Panc1 (cell line): ENCODE measurements at regions not wholly inside any gene's neighbourhood (a gene's known extent, or its start where the extent isn't known, plus 50 kb on each side); places are given as distances from the start of the nearest gene placed in this dataset.

Experiments
- ATAC-seq: fragments of 200-7000 bp; cut with Tn5 transposase; 2 replicates; pipeline ENCODE4 v1.9.1; 2020; ENCODE audit warnings: mild to moderate bottlenecking, moderate library complexity
- BruUV-seq: library from RNA; stranded (reverse); fragments of 400-500 nt; replicated peaks from 2 replicates; lab custom pipeline; 2021; lab: Mats Ljungman, UMichigan
- CTCF ChIA-PET: fragments of 300-600 bp; sonication (Branson Sonifier 250); formaldehyde crosslinking; loops from one replicate; lab custom pipeline; 2022; ENCODE audit warnings: antibody characterized with exemption; lab: Charles Lee
- POLR2A ChIA-PET: fragments of 300-600 bp; sonication (Branson Sonifier 250); formaldehyde crosslinking; loops from one replicate; lab custom pipeline; 2022; ENCODE audit warnings: antibody characterized with exemption; lab: Charles Lee
- DNase-seq: peaks from one replicate; pipeline ENCODE4 v3.0.0-alpha.2; 2010; ENCODE audit warnings: low read depth, low spot score
- H3K27ac ChIP-seq: 2 replicates; pipeline ENCODE4 v1.5.1; 2011; ENCODE audit warnings: mild to moderate bottlenecking, low read length, inconsistent platforms
- H3K27me3 ChIP-seq: fragments of 200-500 bp; sonication (Bioruptor generic); 2 replicates; pipeline ENCODE4 v1.6.0; 2014; ENCODE audit warnings: low read length, inconsistent platforms; ENCODE audit not compliant: control insufficient read depth, insufficient read depth
- H3K36me3 ChIP-seq: fragments of 200-500 bp; sonication (Bioruptor generic); 2 replicates; pipeline ENCODE4 v1.5.1; 2014; ENCODE audit warnings: inconsistent platforms, mild to moderate bottlenecking, low read length, moderate library complexity; ENCODE audit not compliant: control insufficient read depth, insufficient read depth
- H3K4me1 ChIP-seq: 2 replicates; pipeline ENCODE4 v1.5.1; 2011; ENCODE audit warnings: inconsistent platforms, mild to moderate bottlenecking, low read length, moderate library complexity; ENCODE audit not compliant: control insufficient read depth, insufficient read depth
- H3K4me3 ChIP-seq, 2 experiments: 2 replicates each; pipeline ENCODE4 v1.5.1; 2011 to 2012; ENCODE audit warnings: low read depth in 2 of 2, low read length in 2 of 2, mild to moderate bottlenecking in 2 of 2, inconsistent platforms in 1 of 2, moderate library complexity in 1 of 2
- H3K9me3 ChIP-seq: fragments of 200-500 bp; sonication (Bioruptor generic); 2 replicates; pipeline ENCODE4 v1.5.1; 2014; ENCODE audit warnings: low read depth, mild to moderate bottlenecking, inconsistent platforms, low read length, moderate library complexity; ENCODE audit not compliant: control insufficient read depth, insufficient read depth
- CTCF ChIP-seq: fragments of 450-650 bp; IDR thresholded peaks from 2 replicates; pipeline ENCODE4 v1.5.1; 2017; ENCODE audit warnings: mild to moderate bottlenecking
- POLR2AphosphoS5 ChIP-seq: IDR thresholded peaks from 2 replicates; pipeline ENCODE4 v1.6.1; 2012; ENCODE audit warnings: mild to moderate bottlenecking, low read depth, low read length, moderate library complexity
- REST ChIP-seq, 2 experiments: IDR thresholded peaks; 2 replicates each; pipeline ENCODE4 v1.6.1; 2011 to 2012; ENCODE audit warnings: low read depth in 2 of 2, control low read depth in 1 of 2, low read length in 1 of 2, mild to moderate bottlenecking in 1 of 2, moderate library complexity in 1 of 2; ENCODE audit not compliant: insufficient read depth in 1 of 2
- SIN3A ChIP-seq: IDR thresholded peaks from 2 replicates; pipeline ENCODE4 v1.6.1; 2012; ENCODE audit warnings: low read depth, mild to moderate bottlenecking, low read length, moderate library complexity, borderline replicate concordance; ENCODE audit not compliant: insufficient read depth
- TCF7L2 ChIP-seq: IDR thresholded peaks from 2 replicates; pipeline ENCODE4 v1.6.1; 2011; ENCODE audit warnings: mild to moderate bottlenecking, low read depth, low read length, inconsistent platforms
- in situ Hi-C: cut with HindIII; loops from 2 replicates; pipeline ENCODE4 v1.10.0; 2016; ENCODE audit warnings: low sequenced_read_pairs, low pct_unique_long_range_greater_than_20kb
- intact Hi-C: fragments of 100-400 bp; cut with micrococcal nuclease; formaldehyde crosslinking; loops from one replicate; pipeline ENCODE4 v1.10.0; 2022; ENCODE audit not compliant: unreplicated experiment

- ATAC-seq = no peak
- POLR2A ChIA-PET = no interaction called here
These were observed 1366.2 kb upstream of the PCDH20 start for GRCh38 chr13:62781866-62782265.

GRCh38 chr13:62779161-62779560, 1363.5 kb upstream of the PCDH20 start:
- TF ChIP-seq REST (IDR thresholded peaks at IDR 0.05; ENCODE audit: insufficient read depth in 1 of 2, low read depth in 2 of 2, low read length in 1 of 2) (no peak), CTCF (no peak), SIN3A (no peak), POLR2AphosphoS5 (no peak), TCF7L2 (no peak)
- no peak overlapping the region for H3K27ac ChIP-seq
- H3K4me1 ChIP-seq = no peaks in the 10 kb centered on the region
- no peaks in the 10 kb centered on the region for H3K36me3 ChIP-seq
- POLR2A ChIA-PET = no interaction called here
- H3K27me3 ChIP-seq = no peaks in the 10 kb centered on the region
- ATAC-seq (no peak), DNase-seq (no peak)
- in situ Hi-C loops (no loop called here), intact Hi-C loops (no loop called here)
- no peak overlapping the region for H3K4me3 ChIP-seq
- BruUV-seq = no TSS peak
- H3K9me3 ChIP-seq = no peaks in the 10 kb centered on the region
- CTCF ChIA-PET = no interaction called here

More at GRCh38 chr13:62781866-62782265, 1366.2 kb upstream of the PCDH20 start:
- intact Hi-C loops (no loop called here), in situ Hi-C loops (no loop called here)
- Histone ChIP-seq H3K27me3 (no peaks in the 10 kb centered on the region), H3K36me3 (no peaks in the 10 kb centered on the region), H3K4me1 (no peaks in the 10 kb centered on the region), H3K4me3 (no peak overlapping the region), H3K9me3 (no peaks in the 10 kb centered on the region), H3K27ac (no peak overlapping the region)
- TF ChIP-seq CTCF (no peak), SIN3A (no peak), REST (IDR thresholded peaks at IDR 0.05; ENCODE audit: insufficient read depth in 1 of 2, low read depth in 2 of 2, low read length in 1 of 2) (no peak), POLR2AphosphoS5 (no peak), TCF7L2 (no peak)
- no TSS peak for BruUV-seq
- CTCF ChIA-PET = no interaction called here
- no peak for DNase-seq
